H1 (cell line): ENCODE measurements at regions not wholly inside any gene's neighbourhood (a gene's known extent, or its start where the extent isn't known, plus 50 kb on each side); places are given as distances from the start of the nearest gene placed in this dataset.

Source experiments
- CTCF ChIA-PET: fragments of 300-600 bp; sonication (Branson Sonifier 250); formaldehyde crosslinking; loops from one replicate; lab custom pipeline; 2021; ENCODE audit not compliant: partially characterized antibody; lab: Charles Lee
- POLR2A ChIA-PET: fragments of 300-600 bp; sonication (Branson Sonifier 250); formaldehyde crosslinking; loops from one replicate; lab custom pipeline; 2021; ENCODE audit warnings: inconsistent platforms; ENCODE audit not compliant: partially characterized antibody; lab: Charles Lee
- DNase-seq, 2 experiments: peaks; one replicate each; pipeline versions ENCODE4 v3.0.0 to v3.0.0-alpha.2; 2010 to 2022; ENCODE audit warnings: low spot score in 2 of 2, low read depth in 1 of 2, mixed read lengths in 1 of 2
- FAIRE-seq: peaks from 2 replicates; lab custom pipeline; 2011; peaks lifted over from hg19 to GRCh38; lab: Jason Lieb, UNC
- H2AFZ ChIP-seq: 2 replicates; pipeline ENCODE4 v1.8.1; 2012; ENCODE audit warnings: low read length, inconsistent platforms
- H2AK5ac ChIP-seq: 2 replicates; pipeline ENCODE4 v1.6.1; 2013; ENCODE audit warnings: low read depth, low read length
- H2BK120ac ChIP-seq: replicated peaks from 2 replicates; pipeline ENCODE3; 2013; ENCODE audit warnings: low read depth, low read length, inconsistent platforms
- H2BK12ac ChIP-seq: 2 replicates; pipeline ENCODE4 v1.6.1; 2013; ENCODE audit warnings: low read depth, low read length
- H2BK15ac ChIP-seq: 2 replicates; pipeline ENCODE4 v1.6.1; 2013; ENCODE audit warnings: low read length
- H2BK20ac ChIP-seq: 2 replicates; pipeline ENCODE4 v1.6.1; 2013; ENCODE audit warnings: low read length
- H2BK5ac ChIP-seq: 2 replicates; pipeline ENCODE4 v1.6.1; 2013; ENCODE audit warnings: low read depth, low read length
- H3K14ac ChIP-seq: 2 replicates; pipeline ENCODE4 v1.6.1; 2013; ENCODE audit warnings: inconsistent platforms; ENCODE audit not compliant: insufficient read length
- H3K18ac ChIP-seq: 2 replicates; pipeline ENCODE4 v1.6.1; 2013; ENCODE audit warnings: low read length; ENCODE audit errors: extremely low read depth
- H3K23ac ChIP-seq: 2 replicates; pipeline ENCODE4 v1.6.1; 2013; ENCODE audit warnings: inconsistent platforms; ENCODE audit not compliant: insufficient read length
- H3K23me2 ChIP-seq: 2 replicates; pipeline ENCODE4 v1.6.1; 2013; ENCODE audit warnings: low read depth, low read length
- H3K27ac ChIP-seq: 2 replicates; pipeline ENCODE4 v1.6.1; 2011; ENCODE audit warnings: low read depth, low read length, inconsistent platforms
- H3K27me3 ChIP-seq, 4 experiments: replicated peaks in 1 of 4; 1 replicate in 1 of 4; 2 replicates in 3 of 4; pipeline versions ENCODE4 v1.6.1 to v1.8.1; 2011 to 2013; ENCODE audit warnings: low read length in 3 of 4, mild to moderate bottlenecking in 3 of 4, inconsistent platforms in 2 of 4, mixed read lengths in 2 of 4, moderate library complexity in 1 of 4; ENCODE audit not compliant: control insufficient read depth in 3 of 4, insufficient read depth in 3 of 4; ENCODE audit errors: extremely low read depth in 1 of 4
- H3K36me3 ChIP-seq, 4 experiments: 2 replicates each; pipeline versions ENCODE4 v1.6.1 to v1.8.1; 2011 to 2013; ENCODE audit warnings: mild to moderate bottlenecking in 4 of 4, low read length in 3 of 4, moderate library complexity in 2 of 4, control low read depth in 1 of 4, inconsistent platforms in 1 of 4; ENCODE audit not compliant: insufficient read depth in 4 of 4, control insufficient read depth in 2 of 4
- H3K4ac ChIP-seq: replicated peaks from 2 replicates; pipeline ENCODE3; 2013; ENCODE audit warnings: low read length, low read depth, mixed read lengths, inconsistent platforms; ENCODE audit not compliant: insufficient read length
- H3K4me1 ChIP-seq, 4 experiments: replicated peaks in 1 of 4; 1 replicate in 1 of 4; 2 replicates in 3 of 4; pipeline versions ENCODE4 v1.6.1 to v1.8.1; 2011 to 2013; ENCODE audit warnings: low read length in 3 of 4, inconsistent platforms in 2 of 4, mixed read lengths in 1 of 4; ENCODE audit not compliant: insufficient read depth in 4 of 4, control insufficient read depth in 3 of 4
- H3K4me2 ChIP-seq, 2 experiments: 2 replicates each; pipeline versions ENCODE4 v1.6.1 to v1.8.1; 2011 to 2013; ENCODE audit warnings: low read depth in 2 of 2, low read length in 2 of 2, control low read depth in 1 of 2, inconsistent platforms in 1 of 2, mild to moderate bottlenecking in 1 of 2; ENCODE audit not compliant: insufficient read depth in 1 of 2
- H3K4me3 ChIP-seq, 4 experiments: fragments of 200-600, 300-600 bp in 1 of 4; sonication (generic), shearing (Covaris generic), sonication (Bioruptor Twin) in 1 of 4; 2 replicates each; pipeline versions ENCODE4 v1.5.1 to v1.8.1; 2011 to 2016; ENCODE audit warnings: low read length in 4 of 4, low read depth in 3 of 4, control low read depth in 2 of 4, inconsistent platforms in 2 of 4, mild to moderate bottlenecking in 2 of 4, mixed read lengths in 1 of 4, moderate library complexity in 1 of 4; ENCODE audit not compliant: insufficient read depth in 2 of 4; ENCODE audit errors: extremely low read depth in 1 of 4
- H3K56ac ChIP-seq: replicated peaks from 2 replicates; pipeline ENCODE3; 2013; ENCODE audit warnings: low read depth, mild to moderate bottlenecking, mixed read lengths, low read length, inconsistent platforms; ENCODE audit not compliant: insufficient read length
- H3K79me1 ChIP-seq: 2 replicates; pipeline ENCODE4 v1.6.1; 2013; ENCODE audit warnings: low read depth, low read length, control low read depth
- H3K79me2 ChIP-seq, 2 experiments: 2 replicates each; pipeline versions ENCODE4 v1.6.1 to v1.8.1; 2012 to 2013; ENCODE audit warnings: low read length in 2 of 2, mild to moderate bottlenecking in 2 of 2, inconsistent platforms in 1 of 2; ENCODE audit not compliant: insufficient read depth in 2 of 2, control insufficient read depth in 1 of 2
- H3K9ac ChIP-seq, 4 experiments: replicated peaks in 1 of 4; 1 replicate in 1 of 4; 2 replicates in 3 of 4; pipeline versions ENCODE4 v1.6.1 to v1.8.1; 2011 to 2013; ENCODE audit warnings: low read depth in 3 of 4, low read length in 3 of 4, control low read depth in 2 of 4, mild to moderate bottlenecking in 2 of 4, moderate library complexity in 2 of 4, inconsistent platforms in 1 of 4; ENCODE audit errors: extremely low read depth in 1 of 4
- H3K9me3 ChIP-seq, 2 experiments: 2 replicates each; pipeline versions ENCODE4 v1.6.1 to v1.8.1; 2012 to 2013; ENCODE audit warnings: mild to moderate bottlenecking in 2 of 2, moderate library complexity in 2 of 2, control low read depth in 1 of 2, inconsistent platforms in 1 of 2, low read depth in 1 of 2, low read length in 1 of 2, mixed read lengths in 1 of 2; ENCODE audit not compliant: insufficient read depth in 2 of 2
- H4K20me1 ChIP-seq, 2 experiments: replicated peaks in 1 of 2; 2 replicates each; pipeline versions ENCODE3 to v1.8.1; 2011 to 2013; ENCODE audit warnings: inconsistent platforms in 2 of 2, low read length in 2 of 2, mild to moderate bottlenecking in 1 of 2; ENCODE audit not compliant: insufficient read depth in 2 of 2, control insufficient read depth in 1 of 2
- H4K5ac ChIP-seq: 2 replicates; pipeline ENCODE4 v1.6.1; 2013; ENCODE audit warnings: low read length, low read depth, mixed read lengths, inconsistent platforms; ENCODE audit not compliant: insufficient read length
- H4K8ac ChIP-seq: 2 replicates; pipeline ENCODE4 v1.8.0; 2013; ENCODE audit warnings: mild to moderate bottlenecking, moderate library complexity, low read length, inconsistent platforms; ENCODE audit not compliant: insufficient read depth; ENCODE audit errors: extremely low read depth
- H4K91ac ChIP-seq: replicated peaks from 2 replicates; pipeline ENCODE3; 2013; ENCODE audit warnings: low read length, mixed read lengths, inconsistent platforms; ENCODE audit not compliant: insufficient read length
- ATF3 ChIP-seq: IDR thresholded peaks from 2 replicates; pipeline ENCODE4 v1.6.1; 2011; ENCODE audit warnings: low read depth, mild to moderate bottlenecking, low read length; ENCODE audit not compliant: insufficient read depth
- CHD2 ChIP-seq: IDR thresholded peaks from 2 replicates; pipeline ENCODE4 v1.6.1; 2012; ENCODE audit warnings: low read length, improper control_type of control experiment
- JUN ChIP-seq: IDR thresholded peaks from 2 replicates; pipeline ENCODE4 v1.6.1; 2011; ENCODE audit warnings: low read depth, mild to moderate bottlenecking, improper control_type of control experiment, low read length
- KDM5A ChIP-seq: fragments of 200-600 bp; IDR thresholded peaks from 2 replicates; pipeline ENCODE4 v1.7.1; 2012; ENCODE audit warnings: mild to moderate bottlenecking, low read length, inconsistent platforms, mixed read lengths
- MAFK ChIP-seq: IDR thresholded peaks from 2 replicates; pipeline ENCODE4 v1.6.1; 2012; ENCODE audit warnings: low read depth, mild to moderate bottlenecking, improper control_type of control experiment, low read length
- NANOG ChIP-seq: IDR thresholded peaks from 2 replicates; pipeline ENCODE4 v1.6.1; 2011; ENCODE audit warnings: low read length, low read depth, mild to moderate bottlenecking, inconsistent platforms; ENCODE audit not compliant: insufficient read depth, poor library complexity, severe bottlenecking
- POU5F1 ChIP-seq: IDR thresholded peaks from 2 replicates; pipeline ENCODE4 v1.6.1; 2011; ENCODE audit warnings: low read depth, mild to moderate bottlenecking, low read length, moderate library complexity
- RAD21 ChIP-seq, 2 experiments: IDR thresholded peaks in 1 of 2; conservative IDR thresholded peaks in 1 of 2; 2 replicates each; pipeline ENCODE4 v1.6.1; 2011; ENCODE audit warnings: low read depth in 2 of 2, low read length in 2 of 2, improper control_type of control experiment in 1 of 2, inconsistent platforms in 1 of 2, mild to moderate bottlenecking in 1 of 2, moderate library complexity in 1 of 2
- RBBP5 ChIP-seq: IDR thresholded peaks from 2 replicates; pipeline ENCODE4 v1.7.1; 2012; ENCODE audit warnings: low read depth, mild to moderate bottlenecking, inconsistent platforms, low read length, moderate library complexity, borderline replicate concordance
- SP1 ChIP-seq: IDR thresholded peaks from 2 replicates; pipeline ENCODE4 v1.6.1; 2011; ENCODE audit warnings: low read depth, low read length
- SRF ChIP-seq: IDR thresholded peaks from 2 replicates; pipeline ENCODE4 v1.6.1; 2011; ENCODE audit warnings: mild to moderate bottlenecking, low read depth, low read length, moderate library complexity
- TAF1 ChIP-seq: IDR thresholded peaks from 2 replicates; pipeline ENCODE4 v1.6.1; 2011; ENCODE audit warnings: mild to moderate bottlenecking, low read depth, low read length
- TAF7 ChIP-seq: optimal IDR thresholded peaks from 2 replicates; pipeline ENCODE3; 2011; ENCODE audit warnings: low read depth, mild to moderate bottlenecking, inconsistent platforms, low read length, moderate library complexity, borderline replicate concordance
- TCF12 ChIP-seq: IDR thresholded peaks from 2 replicates; pipeline ENCODE4 v1.6.1; 2011; ENCODE audit warnings: low read depth, mild to moderate bottlenecking, low read length
- YY1 ChIP-seq: IDR thresholded peaks from 2 replicates; pipeline ENCODE4 v1.6.1; 2011; ENCODE audit warnings: low read depth, mild to moderate bottlenecking, low read length
- WGBS, 2 experiments: shearing (Covaris generic) in 1 of 2; methylation state at CpG; one replicate each; pipeline versions ENCODE4 v1.1.6 to v1.1.7; 2013 to 2015; ENCODE audit warnings: low lambda C conversion rate in 2 of 2, mixed read lengths in 2 of 2, inconsistent platforms in 1 of 2, low coverage in 1 of 2, missing lambda C conversion rate in 1 of 2; ENCODE audit not compliant: insufficient replicate concordance in 2 of 2, insufficient coverage in 1 of 2, insufficient read length in 1 of 2; ENCODE audit errors: extremely low coverage in 1 of 2, missing lambda C conversion rate in 1 of 2; 5-methylcytosine and 5-hydroxymethylcytosine counted together

- H2AK5ac ChIP-seq = no peak overlapping the region
- WGBS, 2 experiments = 95% methylated on average over 3 of the region's 3 CpGs; no CpG with 5 or more reads in 1 of the 2 experiments
- no peak overlapping the region for H4K5ac ChIP-seq
- no peak overlapping the region for H3K14ac ChIP-seq
- no peak overlapping the region for H3K18ac ChIP-seq
- no peaks in the 10 kb centered on the region for H3K23me2 ChIP-seq
- no peak overlapping the region for H2BK20ac ChIP-seq
- ChIA-PET CTCF (interaction anchor here (0.7 to 3.8 kb wide), 6 partner anchors 9 to 407 kb away, joined by 3 to 31 read pairs (median 4); no protein-coding TSS in a partner anchor), POLR2A (no interaction called here)
- H2BK5ac ChIP-seq = no peak overlapping the region
- no peak overlapping the region for H3K27ac ChIP-seq
- H3K4me2 ChIP-seq = no peak overlapping the region
- H3K4me3 ChIP-seq = no peak overlapping the region
- H2BK12ac ChIP-seq = no peak overlapping the region
- H2BK15ac ChIP-seq = no peak overlapping the region
- no peaks in the 10 kb centered on the region for H3K79me2 ChIP-seq
- no peaks in the 10 kb centered on the region for H3K36me3 ChIP-seq
- no peak for FAIRE-seq
- H3K4me1 ChIP-seq = no peaks in the 10 kb centered on the region
- no peaks in the 10 kb centered on the region for H3K27me3 ChIP-seq
- DNase-seq = no peak
- H2AFZ ChIP-seq = no peak overlapping the region
- H3K4ac ChIP-seq = no peak overlapping the region
- H3K56ac ChIP-seq = no peak overlapping the region
- no peaks in the 10 kb centered on the region for H3K9me3 ChIP-seq
- no peak overlapping the region for H3K23ac ChIP-seq
- H4K8ac ChIP-seq = no peak overlapping the region
- no peaks in the 10 kb centered on the region for H4K20me1 ChIP-seq
- TF ChIP-seq POU5F1 = no peak
- no peak for TF ChIP-seq RBBP5
- no peak for TF ChIP-seq MAFK
- TF ChIP-seq CHD2 = no peak
- no peak for TF ChIP-seq JUN
- no peak for TF ChIP-seq TCF12
- TF ChIP-seq YY1 = no peak
- no peak for TF ChIP-seq KDM5A
- TF ChIP-seq TAF1 = no peak
- no peak for TF ChIP-seq SP1
- no peak for TF ChIP-seq ATF3
- no peak for TF ChIP-seq NANOG
- TF ChIP-seq TAF7 = no peak
- TF ChIP-seq RAD21 (IDR thresholded peaks at IDR 0.05 in 1 of 2, conservative IDR thresholded peaks at IDR 0.05 in 1 of 2; ENCODE audit: low read depth in 2 of 2, low read length in 2 of 2) = no peak
- no peak for TF ChIP-seq SRF
- TF ChIP-seq, all 59 proteins: peak for 0
- Histone ChIP-seq H4K91ac (no peak overlapping the region), H3K79me1 (no peaks in the 10 kb centered on the region), H3K9ac (no peak overlapping the region), H2BK120ac (no peak overlapping the region)
Measured at GRCh38 chr2:19757586-19757985, 144.2 kb downstream of the TTC32 start.
